ENCODE measurements at regions not wholly inside any gene's neighbourhood (a gene's known extent, or its start where the extent isn't known, plus 50 kb on each side); places are given as distances from the start of the nearest gene placed in this dataset.
A peak's percentile ranks its signal among the peaks of the same experiment; 100 is the strongest.
"Not testable (repeated sequence)": the region's sequence is repeated elsewhere in the genome, so short reads cannot be mapped to it uniquely, and the experiment has no call there.

GRCh38 chr3:70736009-70736408 lies 423.6 kb upstream of the MDFIC2 start:
- DNase-seq = no peak

GRCh38 chr3:70734756-70735155 lies 422.3 kb upstream of the MDFIC2 start:
- no peak for DNase-seq

- no peak for DNase-seq
These were observed 418.6 kb upstream of the MDFIC2 start for GRCh38 chr3:70731046-70731445.

GRCh38 chr3:70729845-70730244 lies 417.4 kb upstream of the MDFIC2 start:
- DNase-seq = no peak

GRCh38 chr3:70728311-70728710 lies 415.9 kb upstream of the MDFIC2 start:
- no peak for DNase-seq

GRCh38 chr3:70726961-70727360 lies 414.5 kb upstream of the MDFIC2 start:
- DNase-seq = no peak

GRCh38 chr3:70726096-70726938 lies 413.9 kb upstream of the MDFIC2 start:
- DNase-seq = no peak

GRCh38 chr3:70722018-70722417 lies 409.6 kb upstream of the MDFIC2 start:
- no peak for DNase-seq

- peak; percentile 28 for DNase-seq
These were observed 404.4 kb upstream of the MDFIC2 start for GRCh38 chr3:70716832-70717231.

- no peak for DNase-seq
These were observed 400.1 kb upstream of the MDFIC2 start for GRCh38 chr3:70712449-70713082.

- DNase-seq = no peak
These were observed 391.1 kb upstream of the MDFIC2 start for GRCh38 chr3:70703305-70704102.

GRCh38 chr3:70702132-70702531 lies 389.7 kb upstream of the MDFIC2 start:
- no peak for DNase-seq

- no peak for DNase-seq
These were observed 372.3 kb upstream of the MDFIC2 start for GRCh38 chr3:70684701-70685100.

- not testable (repeated sequence) for DNase-seq
These were observed 363.4 kb upstream of the MDFIC2 start for GRCh38 chr3:70675810-70676209.

- no peak for DNase-seq
These were observed 346.3 kb upstream of the MDFIC2 start for GRCh38 chr3:70658513-70659310.

- DNase-seq = no peak
These were observed 345.0 kb upstream of the MDFIC2 start for GRCh38 chr3:70657454-70657853.

GRCh38 chr3:70647823-70648222 lies 335.4 kb upstream of the MDFIC2 start:
- DNase-seq = no peak

- DNase-seq = no peak
These were observed 334.7 kb upstream of the MDFIC2 start for GRCh38 chr3:70647094-70647493.

- no peak for DNase-seq
These were observed 334.2 kb upstream of the MDFIC2 start for GRCh38 chr3:70646635-70647034.

- DNase-seq = peak; percentile 18
These were observed 328.0 kb upstream of the MDFIC2 start for GRCh38 chr3:70640481-70640880.

- DNase-seq = no peak
These were observed 322.9 kb upstream of the MDFIC2 start for GRCh38 chr3:70635301-70635700.

- DNase-seq = no peak
These were observed 319.4 kb upstream of the MDFIC2 start for GRCh38 chr3:70631716-70632307.

Data from femur (tissue), 1 donor.